ENCODE measurements at regions not wholly inside any gene's neighbourhood (a gene's known extent, or its start where the extent isn't known, plus 50 kb on each side); places are given as distances from the start of the nearest gene placed in this dataset.

GRCh38 chr2:212695426-212695825 lies 156.8 kb upstream of the ERBB4 start:
- TF ChIP-seq CTCF (IDR thresholded peaks at IDR 0.05), result no peak
- TF ChIP-seq POLR2AphosphoS5 (IDR thresholded peaks at IDR 0.05), result no peak

All from gastroesophageal sphincter (tissue), 3 donors.